ENCODE measurements at regions not wholly inside any gene's neighbourhood (a gene's known extent, or its start where the extent isn't known, plus 50 kb on each side); places are given as distances from the start of the nearest gene placed in this dataset.

GRCh38 chr2:104050656-104051242 is 803.2 kb upstream of the POU3F3 start:
- Histone ChIP-seq H3K27ac (ENCODE audit: low read length) (no peak overlapping the region), H3K27me3 (ENCODE audit: control insufficient read depth in 1 of 2, insufficient read depth in 2 of 2, low read length in 2 of 2) (no peaks in the 10 kb centered on the region), H3K9ac (ENCODE audit: low read length in 2 of 2) (no peak overlapping the region), H3K4me3 (ENCODE audit: low read length in 2 of 2) (no peak overlapping the region), H3K36me3 (ENCODE audit: control insufficient read depth in 2 of 2, insufficient read depth in 2 of 2, low read length in 2 of 2) (no peaks in the 10 kb centered on the region), H3K9me3 (ENCODE audit: control insufficient read depth in 2 of 2, low read length in 2 of 2) (no peaks in the 10 kb centered on the region), H3K4me1 (ENCODE audit: control insufficient read depth, insufficient read depth, low read length) (no peaks in the 10 kb centered on the region)

GRCh38 chr2:104051766-104052165 is 802.1 kb upstream of the POU3F3 start:
- no peak overlapping the region for H3K9ac ChIP-seq (ENCODE audit: low read length in 2 of 2)
- H3K27me3 ChIP-seq (ENCODE audit: control insufficient read depth in 1 of 2, insufficient read depth in 2 of 2, low read length in 2 of 2): no peaks in the 10 kb centered on the region
- no peaks in the 10 kb centered on the region for H3K9me3 ChIP-seq (ENCODE audit: control insufficient read depth in 2 of 2, low read length in 2 of 2)
- no peak overlapping the region for H3K4me3 ChIP-seq (ENCODE audit: low read length in 2 of 2)
- H3K36me3 ChIP-seq (ENCODE audit: control insufficient read depth in 2 of 2, insufficient read depth in 2 of 2, low read length in 2 of 2): no peaks in the 10 kb centered on the region
- H3K4me1 ChIP-seq (ENCODE audit: control insufficient read depth, insufficient read depth, low read length): no peaks in the 10 kb centered on the region
- H3K27ac ChIP-seq (ENCODE audit: low read length): no peak overlapping the region

GRCh38 chr2:104052356-104052755 is 801.6 kb upstream of the POU3F3 start:
- Histone ChIP-seq H3K9me3 (ENCODE audit: control insufficient read depth in 2 of 2, low read length in 2 of 2) (no peaks in the 10 kb centered on the region), H3K9ac (ENCODE audit: low read length in 2 of 2) (no peak overlapping the region), H3K4me3 (ENCODE audit: low read length in 2 of 2) (no peak overlapping the region), H3K4me1 (ENCODE audit: control insufficient read depth, insufficient read depth, low read length) (no peaks in the 10 kb centered on the region), H3K36me3 (ENCODE audit: control insufficient read depth in 2 of 2, insufficient read depth in 2 of 2, low read length in 2 of 2) (no peaks in the 10 kb centered on the region), H3K27me3 (ENCODE audit: control insufficient read depth in 1 of 2, insufficient read depth in 2 of 2, low read length in 2 of 2) (no peaks in the 10 kb centered on the region), H3K27ac (ENCODE audit: low read length) (no peak overlapping the region)

GRCh38 chr2:104056451-104056850 is 797.5 kb upstream of the POU3F3 start:
- H3K4me1 ChIP-seq (ENCODE audit: control insufficient read depth, insufficient read depth, low read length): no peaks in the 10 kb centered on the region
- H3K4me3 ChIP-seq (ENCODE audit: low read length in 2 of 2): no peak overlapping the region
- H3K36me3 ChIP-seq (ENCODE audit: control insufficient read depth in 2 of 2, insufficient read depth in 2 of 2, low read length in 2 of 2): no peaks in the 10 kb centered on the region
- no peaks in the 10 kb centered on the region for H3K27me3 ChIP-seq (ENCODE audit: control insufficient read depth in 1 of 2, insufficient read depth in 2 of 2, low read length in 2 of 2)
- no peaks in the 10 kb centered on the region for H3K9me3 ChIP-seq (ENCODE audit: control insufficient read depth in 2 of 2, low read length in 2 of 2)
- H3K9ac ChIP-seq (ENCODE audit: low read length in 2 of 2): no peak overlapping the region
- no peak overlapping the region for H3K27ac ChIP-seq (ENCODE audit: low read length)

GRCh38 chr2:104068665-104069064 is 785.2 kb upstream of the POU3F3 start:
- no peaks in the 10 kb centered on the region for H3K4me1 ChIP-seq (ENCODE audit: control insufficient read depth, insufficient read depth, low read length)
- no peak overlapping the region for H3K9ac ChIP-seq (ENCODE audit: low read length in 2 of 2)
- H3K27me3 ChIP-seq (ENCODE audit: control insufficient read depth in 1 of 2, insufficient read depth in 2 of 2, low read length in 2 of 2): no peaks in the 10 kb centered on the region
- H3K9me3 ChIP-seq (ENCODE audit: control insufficient read depth in 2 of 2, low read length in 2 of 2): no peaks in the 10 kb centered on the region
- no peaks in the 10 kb centered on the region for H3K36me3 ChIP-seq (ENCODE audit: control insufficient read depth in 2 of 2, insufficient read depth in 2 of 2, low read length in 2 of 2)
- H3K4me3 ChIP-seq (ENCODE audit: low read length in 2 of 2): no peak overlapping the region
- no peak overlapping the region for H3K27ac ChIP-seq (ENCODE audit: low read length)

- Histone ChIP-seq H3K27me3 (ENCODE audit: control insufficient read depth in 1 of 2, insufficient read depth in 2 of 2, low read length in 2 of 2) (no peaks in the 10 kb centered on the region), H3K4me1 (ENCODE audit: control insufficient read depth, insufficient read depth, low read length) (no peaks in the 10 kb centered on the region), H3K4me3 (ENCODE audit: low read length in 2 of 2) (no peak overlapping the region), H3K36me3 (ENCODE audit: control insufficient read depth in 2 of 2, insufficient read depth in 2 of 2, low read length in 2 of 2) (no peaks in the 10 kb centered on the region), H3K9ac (ENCODE audit: low read length in 2 of 2) (no peak overlapping the region), H3K9me3 (ENCODE audit: control insufficient read depth in 2 of 2, low read length in 2 of 2) (no peaks in the 10 kb centered on the region), H3K27ac (ENCODE audit: low read length) (no peak overlapping the region)
These were observed 776.3 kb upstream of the POU3F3 start for GRCh38 chr2:104077573-104077972.

- H3K27me3 ChIP-seq (ENCODE audit: control insufficient read depth in 1 of 2, insufficient read depth in 2 of 2, low read length in 2 of 2): no peaks in the 10 kb centered on the region
- no peaks in the 10 kb centered on the region for H3K36me3 ChIP-seq (ENCODE audit: control insufficient read depth in 2 of 2, insufficient read depth in 2 of 2, low read length in 2 of 2)
- no peaks in the 10 kb centered on the region for H3K4me1 ChIP-seq (ENCODE audit: control insufficient read depth, insufficient read depth, low read length)
- no peak overlapping the region for H3K9ac ChIP-seq (ENCODE audit: low read length in 2 of 2)
- H3K9me3 ChIP-seq (ENCODE audit: control insufficient read depth in 2 of 2, low read length in 2 of 2): no peaks in the 10 kb centered on the region
- no peak overlapping the region for H3K4me3 ChIP-seq (ENCODE audit: low read length in 2 of 2)
- no peak overlapping the region for H3K27ac ChIP-seq (ENCODE audit: low read length)
These were observed 775.3 kb upstream of the POU3F3 start for GRCh38 chr2:104078431-104079157.

- Histone ChIP-seq H3K4me3 (ENCODE audit: low read length in 2 of 2) (no peak overlapping the region), H3K27me3 (ENCODE audit: control insufficient read depth in 1 of 2, insufficient read depth in 2 of 2, low read length in 2 of 2) (no peaks in the 10 kb centered on the region), H3K9ac (ENCODE audit: low read length in 2 of 2) (no peak overlapping the region), H3K9me3 (ENCODE audit: control insufficient read depth in 2 of 2, low read length in 2 of 2) (no peaks in the 10 kb centered on the region), H3K27ac (ENCODE audit: low read length) (no peak overlapping the region), H3K4me1 (ENCODE audit: control insufficient read depth, insufficient read depth, low read length) (no peaks in the 10 kb centered on the region), H3K36me3 (ENCODE audit: control insufficient read depth in 2 of 2, insufficient read depth in 2 of 2, low read length in 2 of 2) (no peaks in the 10 kb centered on the region)
These were observed 765.2 kb upstream of the POU3F3 start for GRCh38 chr2:104088745-104089144.

GRCh38 chr2:104090407-104090806 is 763.5 kb upstream of the POU3F3 start:
- H3K4me3 ChIP-seq (ENCODE audit: low read length in 2 of 2): no peak overlapping the region
- H3K27me3 ChIP-seq (ENCODE audit: control insufficient read depth in 1 of 2, insufficient read depth in 2 of 2, low read length in 2 of 2): no peaks in the 10 kb centered on the region
- no peak overlapping the region for H3K9ac ChIP-seq (ENCODE audit: low read length in 2 of 2)
- no peak overlapping the region for H3K27ac ChIP-seq (ENCODE audit: low read length)
- no peaks in the 10 kb centered on the region for H3K36me3 ChIP-seq (ENCODE audit: control insufficient read depth in 2 of 2, insufficient read depth in 2 of 2, low read length in 2 of 2)
- H3K4me1 ChIP-seq (ENCODE audit: control insufficient read depth, insufficient read depth, low read length): no peaks in the 10 kb centered on the region
- H3K9me3 ChIP-seq (ENCODE audit: control insufficient read depth in 2 of 2, low read length in 2 of 2): no peaks in the 10 kb centered on the region

- Histone ChIP-seq H3K27me3 (ENCODE audit: control insufficient read depth in 1 of 2, insufficient read depth in 2 of 2, low read length in 2 of 2) (no peaks in the 10 kb centered on the region), H3K27ac (ENCODE audit: low read length) (no peak overlapping the region), H3K4me3 (ENCODE audit: low read length in 2 of 2) (no peak overlapping the region), H3K36me3 (ENCODE audit: control insufficient read depth in 2 of 2, insufficient read depth in 2 of 2, low read length in 2 of 2) (no peaks in the 10 kb centered on the region), H3K4me1 (ENCODE audit: control insufficient read depth, insufficient read depth, low read length) (no peaks in the 10 kb centered on the region), H3K9me3 (ENCODE audit: control insufficient read depth in 2 of 2, low read length in 2 of 2) (peaks cover 0 to 4% of the 10 kb centered on the region in 2 donors), H3K9ac (ENCODE audit: low read length in 2 of 2) (no peak overlapping the region)
These were observed 762.0 kb upstream of the POU3F3 start for GRCh38 chr2:104091894-104092293.

- H3K9ac ChIP-seq (ENCODE audit: low read length in 2 of 2): no peak overlapping the region
- H3K36me3 ChIP-seq (ENCODE audit: control insufficient read depth in 2 of 2, insufficient read depth in 2 of 2, low read length in 2 of 2): no peaks in the 10 kb centered on the region
- peaks cover 0 to 4% of the 10 kb centered on the region in 2 donors for H3K9me3 ChIP-seq (ENCODE audit: control insufficient read depth in 2 of 2, low read length in 2 of 2)
- H3K27ac ChIP-seq (ENCODE audit: low read length): no peak overlapping the region
- no peaks in the 10 kb centered on the region for H3K4me1 ChIP-seq (ENCODE audit: control insufficient read depth, insufficient read depth, low read length)
- no peak overlapping the region for H3K4me3 ChIP-seq (ENCODE audit: low read length in 2 of 2)
- no peaks in the 10 kb centered on the region for H3K27me3 ChIP-seq (ENCODE audit: control insufficient read depth in 1 of 2, insufficient read depth in 2 of 2, low read length in 2 of 2)
These were observed 761.0 kb upstream of the POU3F3 start for GRCh38 chr2:104092886-104093285.
